CD14-positive monocyte (primary cell): ENCODE measurements at regions not wholly inside any gene's neighbourhood (a gene's known extent, or its start where the extent isn't known, plus 50 kb on each side); places are given as distances from the start of the nearest gene placed in this dataset.

Experiments used
- DNase-seq, 3 donors: peaks; one replicate each; pipeline ENCODE4 v3.0.0-alpha.2; 2011 to 2022
- H2AFZ ChIP-seq: 2 replicates; pipeline ENCODE4 v1.6.0; 2012; ENCODE audit warnings: mild to moderate bottlenecking, low read depth, low read length, inconsistent platforms; ENCODE audit not compliant: insufficient read depth, poor library complexity, severe bottlenecking
- H3K27ac ChIP-seq, 2 donors: 1 replicate in 1 of 2; 2 replicates in 1 of 2; pipeline ENCODE4 v1.5.1; 2012 to 2013; ENCODE audit warnings: low read length in 2 of 2, control low read depth in 1 of 2, inconsistent platforms in 1 of 2, low read depth in 1 of 2, mild to moderate bottlenecking in 1 of 2
- H3K27me3 ChIP-seq, 2 donors: one replicate each; pipeline versions ENCODE4 v1.6.0 to v1.6.1; 2011 to 2013; ENCODE audit warnings: low read length in 2 of 2; ENCODE audit not compliant: control insufficient read depth in 2 of 2, insufficient read depth in 2 of 2
- H3K36me3 ChIP-seq, 2 donors: replicated peaks in 1 of 2; 1 replicate in 1 of 2; 2 replicates in 1 of 2; pipeline versions ENCODE4 v1.5.1 to v1.6.1; 2012 to 2013; ENCODE audit warnings: low read length in 2 of 2, control low read depth in 1 of 2, inconsistent platforms in 1 of 2, mild to moderate bottlenecking in 1 of 2; ENCODE audit not compliant: insufficient read depth in 2 of 2, control insufficient read depth in 1 of 2
- H3K4me1 ChIP-seq, 2 donors: 1 replicate in 1 of 2; 2 replicates in 1 of 2; pipeline versions ENCODE4 v1.5.1 to v1.6.1; 2012 to 2013; ENCODE audit warnings: low read length in 2 of 2, control low read depth in 1 of 2, inconsistent platforms in 1 of 2, mild to moderate bottlenecking in 1 of 2, moderate library complexity in 1 of 2; ENCODE audit not compliant: insufficient read depth in 2 of 2, control insufficient read depth in 1 of 2
- H3K4me2 ChIP-seq: replicated peaks from 2 replicates; pipeline ENCODE3; 2012; ENCODE audit warnings: low read length, moderate library complexity, mild to moderate bottlenecking; ENCODE audit not compliant: poor library complexity, severe bottlenecking; ENCODE audit errors: extremely low read depth
- H3K4me3 ChIP-seq, 3 experiments: fragments of 200-600 bp in 1 of 3; sonication (generic) in 1 of 3; replicated peaks in 1 of 3; 1 replicate in 2 of 3; 2 replicates in 1 of 3; pipeline ENCODE4 v1.5.1; 2011 to 2013; ENCODE audit warnings: low read length in 3 of 3, mild to moderate bottlenecking in 3 of 3, control low read depth in 2 of 3, low read depth in 2 of 3, inconsistent platforms in 1 of 3, moderate library complexity in 1 of 3
- H3K79me2 ChIP-seq: 2 replicates; pipeline ENCODE4 v1.6.0; 2012; ENCODE audit warnings: mild to moderate bottlenecking, control low read depth, inconsistent platforms, low read length, moderate library complexity; ENCODE audit not compliant: insufficient read depth
- H3K9ac ChIP-seq: 2 replicates; pipeline ENCODE4 v1.6.0; 2017; ENCODE audit warnings: low read length, mild to moderate bottlenecking; ENCODE audit not compliant: insufficient read depth, poor library complexity, severe bottlenecking
- H3K9me3 ChIP-seq, 2 donors: replicated peaks in 1 of 2; 1 replicate in 1 of 2; 2 replicates in 1 of 2; pipeline versions ENCODE4 v1.5.1 to v1.6.1; 2012 to 2013; ENCODE audit warnings: low read length in 2 of 2, control low read depth in 1 of 2; ENCODE audit not compliant: control insufficient read depth in 1 of 2, insufficient read depth in 1 of 2
- H4K20me1 ChIP-seq: 2 replicates; pipeline ENCODE4 v1.6.0; 2012; ENCODE audit warnings: mild to moderate bottlenecking, low read length, control low read depth, moderate library complexity; ENCODE audit not compliant: insufficient read depth
- H3K27ac Mint-ChIP-seq, 7 donors: one replicate each; pipeline ENCODE4 v1.8.0; 2020; ENCODE audit warnings: mild to moderate bottlenecking in 7 of 7, mixed read lengths in 7 of 7, moderate library complexity in 6 of 7, inconsistent platforms in 2 of 7
- H3K27me3 Mint-ChIP-seq, 3 donors: one replicate each; pipeline ENCODE4 v1.8.0; 2021 to 2022; ENCODE audit warnings: low read depth in 3 of 3, mild to moderate bottlenecking in 3 of 3, mixed read lengths in 3 of 3, moderate library complexity in 3 of 3, inconsistent platforms in 1 of 3
- H3K36me3 Mint-ChIP-seq, 2 donors: one replicate each; pipeline ENCODE4 v1.8.0; 2020; ENCODE audit warnings: mixed read lengths in 2 of 2, inconsistent platforms in 1 of 2, mild to moderate bottlenecking in 1 of 2
- H3K4me1 Mint-ChIP-seq: one replicate; pipeline ENCODE4 v1.8.0; 2020; ENCODE audit warnings: mild to moderate bottlenecking, mixed read lengths
- H3K4me3 Mint-ChIP-seq, 2 donors: one replicate each; pipeline ENCODE4 v1.8.0; 2020; ENCODE audit warnings: mild to moderate bottlenecking in 2 of 2, mixed read lengths in 2 of 2, moderate library complexity in 1 of 2
- H3K9me3 Mint-ChIP-seq, 7 donors: one replicate each; pipeline ENCODE4 v1.8.0; 2020 to 2022; ENCODE audit warnings: mixed read lengths in 7 of 7, mild to moderate bottlenecking in 6 of 7, moderate library complexity in 6 of 7, inconsistent platforms in 2 of 7
- WGBS: methylation state at CpG from one replicate; pipeline ENCODE4 v1.1.5; 2013; ENCODE audit warnings: missing lambda C conversion rate; ENCODE audit not compliant: insufficient coverage; 5-methylcytosine and 5-hydroxymethylcytosine counted together
- intact Hi-C, 2 donors: fragments of 100-400 bp; cut with micrococcal nuclease; formaldehyde crosslinking; loops; one replicate each; pipeline versions ENCODE4 v1.15.0 to v1.15.1; 2023
- TF ChIP-seq, protein P1 (sequence below): fragments of 200-600 bp; IDR thresholded peaks from one replicate; pipeline ENCODE4 v1.8.0; 2022; ENCODE audit warnings: antibody characterized with exemption, mild to moderate bottlenecking

DNA sequence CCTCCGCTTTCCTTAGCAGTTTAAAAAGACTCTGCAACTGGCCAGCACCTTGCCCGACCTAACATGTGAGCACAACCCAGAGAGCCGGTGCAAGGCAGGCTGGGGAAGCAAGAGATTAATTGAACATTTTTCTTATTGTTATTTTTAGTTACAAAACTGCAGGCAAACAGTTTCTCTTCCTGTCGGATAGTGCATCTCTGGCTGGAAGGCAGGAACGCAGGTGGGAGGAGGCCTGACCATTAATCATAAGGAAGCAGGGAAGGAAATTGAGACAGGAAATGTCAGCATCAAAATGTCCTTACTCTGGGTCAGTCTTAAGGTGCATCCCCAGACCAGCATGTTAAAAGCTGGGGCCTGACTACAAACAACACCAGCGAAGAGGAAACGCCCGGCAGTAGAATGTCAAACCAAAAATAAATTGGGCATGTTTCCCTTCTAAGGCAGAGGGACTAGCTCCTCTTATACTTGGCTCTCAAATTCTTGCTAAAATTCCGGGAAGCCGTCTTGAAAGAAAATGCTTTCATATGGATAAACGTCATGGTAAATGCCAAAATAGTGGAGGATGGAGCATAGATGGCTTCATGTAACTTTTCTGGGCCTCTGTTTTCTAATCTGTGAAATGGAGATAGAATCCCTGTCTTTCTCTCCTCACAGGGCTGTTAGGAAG, 226.8 kb downstream of the RAP2A start:
- Histone ChIP-seq H3K27me3 (no peaks in the 10 kb centered on the region), H3K79me2 (no peaks in the 10 kb centered on the region), H3K9me3 (no peaks in the 10 kb centered on the region), H3K36me3 (no peaks in the 10 kb centered on the region), H4K20me1 (no peaks in the 10 kb centered on the region), H3K27ac (no peak overlapping the region), H2AFZ (no peak overlapping the region), H3K4me1 (no peaks in the 10 kb centered on the region), H3K4me2 (no peak overlapping the region), H3K4me3 (no peak overlapping the region), H3K9ac (no peak overlapping the region)
- intact Hi-C loops: no loop called here
- TF ChIP-seq, protein P1, sequence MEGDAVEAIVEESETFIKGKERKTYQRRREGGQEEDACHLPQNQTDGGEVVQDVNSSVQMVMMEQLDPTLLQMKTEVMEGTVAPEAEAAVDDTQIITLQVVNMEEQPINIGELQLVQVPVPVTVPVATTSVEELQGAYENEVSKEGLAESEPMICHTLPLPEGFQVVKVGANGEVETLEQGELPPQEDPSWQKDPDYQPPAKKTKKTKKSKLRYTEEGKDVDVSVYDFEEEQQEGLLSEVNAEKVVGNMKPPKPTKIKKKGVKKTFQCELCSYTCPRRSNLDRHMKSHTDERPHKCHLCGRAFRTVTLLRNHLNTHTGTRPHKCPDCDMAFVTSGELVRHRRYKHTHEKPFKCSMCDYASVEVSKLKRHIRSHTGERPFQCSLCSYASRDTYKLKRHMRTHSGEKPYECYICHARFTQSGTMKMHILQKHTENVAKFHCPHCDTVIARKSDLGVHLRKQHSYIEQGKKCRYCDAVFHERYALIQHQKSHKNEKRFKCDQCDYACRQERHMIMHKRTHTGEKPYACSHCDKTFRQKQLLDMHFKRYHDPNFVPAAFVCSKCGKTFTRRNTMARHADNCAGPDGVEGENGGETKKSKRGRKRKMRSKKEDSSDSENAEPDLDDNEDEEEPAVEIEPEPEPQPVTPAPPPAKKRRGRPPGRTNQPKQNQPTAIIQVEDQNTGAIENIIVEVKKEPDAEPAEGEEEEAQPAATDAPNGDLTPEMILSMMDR: no peak
- DNase-seq: no peak
- Mint-ChIP-seq H3K9me3 (peaks cover 0 to 4% (median 3%) of the 10 kb centered on the region in 7 donors), H3K27ac (no peak overlapping the region), H3K36me3 (no peaks in the 10 kb centered on the region), H3K27me3 (peaks cover 0 to 7% (median 3%) of the 10 kb centered on the region in 3 donors), H3K4me1 (no peaks in the 10 kb centered on the region), H3K4me3 (no peak overlapping the region)
- WGBS: 47% methylated on average over 6 of the region's 11 CpGs

DNA sequence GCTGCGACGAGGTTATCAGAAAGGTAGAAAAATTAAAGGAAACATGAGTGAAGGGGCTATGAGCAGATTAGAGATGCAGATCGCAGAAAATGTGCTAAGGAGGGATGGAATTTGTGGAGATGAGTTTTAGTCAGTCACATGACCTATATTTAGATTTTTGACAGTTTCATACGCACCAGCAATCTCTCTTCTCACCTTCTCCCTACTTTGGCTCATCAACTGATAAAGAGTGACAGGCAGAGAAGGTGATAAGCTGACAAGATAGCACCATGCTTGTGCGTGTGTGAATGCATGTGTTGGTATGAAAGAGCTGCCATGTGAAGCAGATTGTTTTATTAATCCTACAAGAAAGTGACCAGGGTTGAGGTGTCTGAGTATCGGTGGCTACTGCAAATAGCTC, 252.6 kb downstream of the RAP2A start:
- H3K36me3 ChIP-seq: no peaks in the 10 kb centered on the region
- H3K4me3 Mint-ChIP-seq: no peak overlapping the region
- no peak overlapping the region for H2AFZ ChIP-seq
- no peaks in the 10 kb centered on the region for H3K4me1 Mint-ChIP-seq
- 100% methylated on average over 2 of the region's 6 CpGs for WGBS
- no peaks in the 10 kb centered on the region for H3K79me2 ChIP-seq
- peaks cover 0 to 1% (median 0%) of the 10 kb centered on the region in 3 donors for H3K27me3 Mint-ChIP-seq
- intact Hi-C loops: no loop called here
- peaks cover 3 to 16% of the 10 kb centered on the region in 2 donors for H3K9me3 ChIP-seq
- no peak overlapping the region for H3K4me3 ChIP-seq
- H3K27ac Mint-ChIP-seq: no peak overlapping the region
- TF ChIP-seq, protein P1: no peak
- H4K20me1 ChIP-seq: no peaks in the 10 kb centered on the region
- H3K36me3 Mint-ChIP-seq: no peaks in the 10 kb centered on the region
- no peak overlapping the region for H3K4me2 ChIP-seq
- no peak for DNase-seq
- no peak overlapping the region for H3K27ac ChIP-seq
- H3K9me3 Mint-ChIP-seq: peaks cover 0 to 12% (median 7%) of the 10 kb centered on the region in 7 donors
- no peaks in the 10 kb centered on the region for H3K4me1 ChIP-seq
- no peaks in the 10 kb centered on the region for H3K27me3 ChIP-seq
- no peak overlapping the region for H3K9ac ChIP-seq
